ENCODE measurements at regions not wholly inside any gene's neighbourhood (a gene's known extent, or its start where the extent isn't known, plus 50 kb on each side); places are given as distances from the start of the nearest gene placed in this dataset.

DNA sequence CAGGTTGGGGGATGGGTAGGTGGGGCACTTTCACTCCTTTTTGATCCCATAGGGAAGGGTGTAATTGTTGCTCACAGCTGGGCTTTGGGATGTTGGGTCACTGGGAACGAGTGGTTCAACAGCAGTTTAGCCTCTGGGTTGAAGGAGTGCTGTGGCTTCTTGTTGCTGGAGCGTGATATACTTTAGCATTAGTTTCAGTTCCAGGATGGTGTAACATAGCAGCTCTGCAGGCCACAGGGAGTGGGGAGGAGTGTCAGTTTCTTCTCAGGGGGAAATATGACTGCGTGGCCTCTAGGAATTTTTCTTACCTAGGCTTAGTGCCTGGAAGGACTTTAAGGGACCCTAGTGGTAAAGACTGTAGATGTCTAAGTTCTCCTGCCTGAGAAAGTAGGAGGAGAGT is 1105.3 kb upstream of the TMPRSS15 start:
- ATAC-seq = no peak

GRCh38 chr21:19510057-19510456 is 1106.5 kb upstream of the TMPRSS15 start:
- Histone ChIP-seq H3K4me3 (no peak overlapping the region), H3K9me3 (peaks cover 0 to 3% (median 0%) of the 10 kb centered on the region in 3 donors), H3K27ac (no peak overlapping the region), H3K36me3 (no peaks in the 10 kb centered on the region), H3K4me1 (no peaks in the 10 kb centered on the region), H3K27me3 (no peaks in the 10 kb centered on the region)
- ATAC-seq (no peak), DNase-seq (no peak)
- in situ Hi-C loops (cut with MboI; ENCODE audit: low sequenced_read_pairs in 4 of 4) (no loop called here), intact Hi-C loops (cut with DNase I; ENCODE audit: low total_unique reads) (no loop called here)
- TF ChIP-seq, protein P1, sequence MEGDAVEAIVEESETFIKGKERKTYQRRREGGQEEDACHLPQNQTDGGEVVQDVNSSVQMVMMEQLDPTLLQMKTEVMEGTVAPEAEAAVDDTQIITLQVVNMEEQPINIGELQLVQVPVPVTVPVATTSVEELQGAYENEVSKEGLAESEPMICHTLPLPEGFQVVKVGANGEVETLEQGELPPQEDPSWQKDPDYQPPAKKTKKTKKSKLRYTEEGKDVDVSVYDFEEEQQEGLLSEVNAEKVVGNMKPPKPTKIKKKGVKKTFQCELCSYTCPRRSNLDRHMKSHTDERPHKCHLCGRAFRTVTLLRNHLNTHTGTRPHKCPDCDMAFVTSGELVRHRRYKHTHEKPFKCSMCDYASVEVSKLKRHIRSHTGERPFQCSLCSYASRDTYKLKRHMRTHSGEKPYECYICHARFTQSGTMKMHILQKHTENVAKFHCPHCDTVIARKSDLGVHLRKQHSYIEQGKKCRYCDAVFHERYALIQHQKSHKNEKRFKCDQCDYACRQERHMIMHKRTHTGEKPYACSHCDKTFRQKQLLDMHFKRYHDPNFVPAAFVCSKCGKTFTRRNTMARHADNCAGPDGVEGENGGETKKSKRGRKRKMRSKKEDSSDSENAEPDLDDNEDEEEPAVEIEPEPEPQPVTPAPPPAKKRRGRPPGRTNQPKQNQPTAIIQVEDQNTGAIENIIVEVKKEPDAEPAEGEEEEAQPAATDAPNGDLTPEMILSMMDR (IDR thresholded peaks at IDR 0.05 in 4 of 5, conservative IDR thresholded peaks at IDR 0.05 in 1 of 5) = no peak
- TF ChIP-seq POLR2A (IDR thresholded peaks at IDR 0.05) = no peak

More for the DNA sequence above, 1105.3 kb upstream of the TMPRSS15 start:
- Histone ChIP-seq H3K36me3 (no peaks in the 10 kb centered on the region), H3K27me3 (no peaks in the 10 kb centered on the region), H3K4me3 (no peak overlapping the region), H3K9me3 (no peaks in the 10 kb centered on the region), H3K27ac (no peak overlapping the region), H3K4me1 (no peaks in the 10 kb centered on the region)
- no peak for TF ChIP-seq POLR2A (IDR thresholded peaks at IDR 0.05)
- TF ChIP-seq, protein P1 (IDR thresholded peaks at IDR 0.05 in 4 of 5, conservative IDR thresholded peaks at IDR 0.05 in 1 of 5) = no peak
- no peak for DNase-seq
- intact Hi-C loops (cut with DNase I; ENCODE audit: low total_unique reads) (no loop called here), in situ Hi-C loops (cut with MboI; ENCODE audit: low sequenced_read_pairs in 4 of 4) (no loop called here)

GRCh38 chr21:19510653-19511052 is 1107.1 kb upstream of the TMPRSS15 start:
- Histone ChIP-seq H3K27ac (no peak overlapping the region), H3K27me3 (no peaks in the 10 kb centered on the region), H3K4me3 (no peak overlapping the region), H3K4me1 (no peaks in the 10 kb centered on the region), H3K9me3 (peaks cover 0 to 4% (median 0%) of the 10 kb centered on the region in 3 donors), H3K36me3 (no peaks in the 10 kb centered on the region)
- ATAC-seq (no peak), DNase-seq (no peak)
- intact Hi-C loops (cut with DNase I; ENCODE audit: low total_unique reads) = no loop called here
- TF ChIP-seq, protein P1 (IDR thresholded peaks at IDR 0.05 in 4 of 5, conservative IDR thresholded peaks at IDR 0.05 in 1 of 5) = no peak
- in situ Hi-C loops (cut with MboI; ENCODE audit: low sequenced_read_pairs in 4 of 4) = no loop called here

DNA sequence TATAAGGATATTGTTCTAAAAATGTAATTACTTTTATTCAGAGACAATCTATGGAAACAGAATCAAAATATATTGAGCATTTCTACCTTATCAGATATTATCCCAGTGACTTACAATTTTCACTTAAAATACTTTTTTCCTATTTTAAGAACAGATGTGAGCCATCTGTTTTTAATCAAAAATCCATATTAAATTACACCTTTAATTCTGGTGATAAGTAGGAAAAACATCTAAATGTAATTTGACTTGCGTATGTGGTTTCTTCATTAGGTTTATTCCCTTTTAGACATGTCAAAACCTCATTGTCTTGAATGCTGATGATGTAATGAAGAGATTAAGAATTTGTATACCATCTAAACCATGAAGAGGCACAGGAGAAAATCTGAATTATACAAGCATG is 1118.8 kb upstream of the TMPRSS15 start:
- Histone ChIP-seq H3K27ac (no peak overlapping the region), H3K9me3 (no peaks in the 10 kb centered on the region), H3K36me3 (no peaks in the 10 kb centered on the region), H3K4me3 (no peak overlapping the region), H3K27me3 (no peaks in the 10 kb centered on the region), H3K4me1 (no peaks in the 10 kb centered on the region)
- TF ChIP-seq, protein P1 (IDR thresholded peaks at IDR 0.05 in 4 of 5, conservative IDR thresholded peaks at IDR 0.05 in 1 of 5) = no peak
- no peak for TF ChIP-seq POLR2A (IDR thresholded peaks at IDR 0.05)
- intact Hi-C loops (cut with DNase I; ENCODE audit: low total_unique reads) (no loop called here), in situ Hi-C loops (cut with MboI; ENCODE audit: low sequenced_read_pairs in 4 of 4) (no loop called here)
- ATAC-seq = no peak
- no peak for DNase-seq

DNA sequence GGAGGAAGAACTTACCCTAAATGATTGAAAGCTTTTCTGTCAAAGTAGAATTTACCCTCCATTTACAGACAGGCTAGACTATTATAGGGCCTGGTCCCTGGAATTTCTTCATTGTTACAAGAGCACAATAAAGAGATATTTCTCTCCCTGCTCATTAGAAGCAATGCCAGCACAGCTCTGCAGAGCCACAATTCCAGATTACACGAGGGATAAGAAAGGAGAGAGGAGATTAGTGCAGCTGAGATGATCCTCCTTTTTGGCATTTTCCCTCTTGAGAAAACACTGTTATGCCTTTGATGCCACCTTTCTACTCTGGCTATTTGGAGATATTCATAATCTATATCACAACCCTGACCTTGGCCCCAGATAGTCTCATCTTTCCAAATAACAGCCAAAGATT is 1119.5 kb upstream of the TMPRSS15 start:
- no peaks in the 10 kb centered on the region for H3K36me3 ChIP-seq
- no peak overlapping the region for H3K4me3 ChIP-seq
- H3K27me3 ChIP-seq = no peaks in the 10 kb centered on the region
- no peak for ATAC-seq
- H3K9me3 ChIP-seq = no peaks in the 10 kb centered on the region
- intact Hi-C loops (cut with DNase I; ENCODE audit: low total_unique reads) (no loop called here), in situ Hi-C loops (cut with MboI; ENCODE audit: low sequenced_read_pairs in 4 of 4) (no loop called here)
- no peak for DNase-seq
- H3K4me1 ChIP-seq = no peaks in the 10 kb centered on the region
- H3K27ac ChIP-seq = no peak overlapping the region
- TF ChIP-seq POLR2A (IDR thresholded peaks at IDR 0.05) = no peak
- TF ChIP-seq, protein P1 (IDR thresholded peaks at IDR 0.05 in 4 of 5, conservative IDR thresholded peaks at IDR 0.05 in 1 of 5) = no peak

Measured in gastrocnemius medialis (tissue), 4 donors.